H9 (cell line): ENCODE measurements at regions not wholly inside any gene's neighbourhood (a gene's known extent, or its start where the extent isn't known, plus 50 kb on each side); places are given as distances from the start of the nearest gene placed in this dataset.

Experiments used
- DNase-seq: peaks from one replicate; pipeline ENCODE4 v3.0.0-alpha.2; 2017
- H2AFZ ChIP-seq: one replicate; pipeline ENCODE4 v1.6.1; 2013; ENCODE audit warnings: mild to moderate bottlenecking, low read length, control low read depth, moderate library complexity
- H2AK5ac ChIP-seq: 2 replicates; pipeline ENCODE4 v1.6.1; 2013; ENCODE audit warnings: low read length, control low read depth, mixed read lengths; ENCODE audit not compliant: insufficient read length
- H2BK120ac ChIP-seq: one replicate; pipeline ENCODE4 v1.6.1; 2013; ENCODE audit warnings: low read depth, mild to moderate bottlenecking, low read length, control low read depth, inconsistent platforms; ENCODE audit not compliant: poor library complexity, severe bottlenecking
- H2BK12ac ChIP-seq: 2 replicates; pipeline ENCODE4 v1.6.1; 2013; ENCODE audit warnings: low read length, control low read depth, mixed read lengths, low read depth; ENCODE audit not compliant: insufficient read length
- H2BK15ac ChIP-seq: 2 replicates; pipeline ENCODE4 v1.6.1; 2013; ENCODE audit warnings: low read depth, low read length, control low read depth
- H2BK20ac ChIP-seq: one replicate; pipeline ENCODE4 v1.6.1; 2013; ENCODE audit warnings: low read depth, mild to moderate bottlenecking, low read length, control low read depth, inconsistent platforms; ENCODE audit not compliant: poor library complexity, severe bottlenecking
- H2BK5ac ChIP-seq: 2 replicates; pipeline ENCODE4 v1.6.1; 2013; ENCODE audit warnings: low read length, control low read depth, mixed read lengths; ENCODE audit not compliant: insufficient read length
- H3K14ac ChIP-seq: 2 replicates; pipeline ENCODE4 v1.6.1; 2013; ENCODE audit warnings: low read length, control low read depth; ENCODE audit not compliant: insufficient read depth
- H3K18ac ChIP-seq: 2 replicates; pipeline ENCODE4 v1.6.1; 2013; ENCODE audit warnings: low read depth, mild to moderate bottlenecking, mixed read lengths, low read length, control low read depth; ENCODE audit not compliant: insufficient read length
- H3K23ac ChIP-seq: 2 replicates; pipeline ENCODE4 v1.6.1; 2013; ENCODE audit warnings: low read length, control low read depth, mixed read lengths, low read depth; ENCODE audit not compliant: insufficient read length
- H3K23me2 ChIP-seq: 2 replicates; pipeline ENCODE4 v1.6.1; 2013; ENCODE audit warnings: low read depth, mild to moderate bottlenecking, mixed read lengths, low read length, control low read depth; ENCODE audit not compliant: insufficient read length, poor library complexity, severe bottlenecking
- H3K27ac ChIP-seq: 2 replicates; pipeline ENCODE4 v1.5.1; 2013; ENCODE audit warnings: low read length, control low read depth, mixed read lengths, low read depth; ENCODE audit not compliant: insufficient read length
- H3K27me3 ChIP-seq: 2 replicates; pipeline ENCODE4 v1.6.1; 2013; ENCODE audit warnings: low read length, control low read depth, inconsistent platforms; ENCODE audit not compliant: insufficient read depth
- H3K4ac ChIP-seq: 2 replicates; pipeline ENCODE4 v1.6.1; 2013; ENCODE audit warnings: low read depth, mild to moderate bottlenecking, control low read depth, inconsistent platforms, low read length, moderate library complexity
- H3K4me1 ChIP-seq: 2 replicates; pipeline ENCODE4 v1.6.1; 2013; ENCODE audit warnings: low read length, control low read depth, inconsistent platforms; ENCODE audit not compliant: insufficient read depth
- H3K4me2 ChIP-seq: 2 replicates; pipeline ENCODE4 v1.6.1; 2013; ENCODE audit warnings: low read length, control low read depth, mixed read lengths; ENCODE audit not compliant: insufficient read length, insufficient read depth
- H3K56ac ChIP-seq: 2 replicates; pipeline ENCODE4 v1.6.1; 2013; ENCODE audit warnings: low read depth, mild to moderate bottlenecking, mixed read lengths, low read length, control low read depth; ENCODE audit not compliant: insufficient read length
- H3K79me1 ChIP-seq: 2 replicates; pipeline ENCODE4 v1.6.1; 2013; ENCODE audit warnings: low read depth, mild to moderate bottlenecking, moderate library complexity, low read length, control low read depth, inconsistent platforms; ENCODE audit not compliant: insufficient read depth, poor library complexity, severe bottlenecking
- H3K79me2 ChIP-seq: 2 replicates; pipeline ENCODE4 v1.6.1; 2013; ENCODE audit warnings: low read length, control low read depth, inconsistent platforms; ENCODE audit not compliant: insufficient read depth
- H3K9ac ChIP-seq: 2 replicates; pipeline ENCODE4 v1.6.1; 2013; ENCODE audit warnings: low read length, control low read depth, mixed read lengths; ENCODE audit not compliant: insufficient read length; ENCODE audit errors: extremely low read depth
- H3K9me3 ChIP-seq: one replicate; pipeline ENCODE4 v1.6.1; 2013; ENCODE audit warnings: low read depth, low read length, inconsistent platforms; ENCODE audit not compliant: control insufficient read depth
- H3T11ph ChIP-seq: one replicate; pipeline ENCODE4 v1.6.1; 2013; ENCODE audit warnings: mild to moderate bottlenecking, low read length, control low read depth, inconsistent platforms
- H4K20me1 ChIP-seq: one replicate; pipeline ENCODE4 v1.6.1; 2013; ENCODE audit not compliant: control insufficient read depth, insufficient read length, insufficient read depth
- H4K5ac ChIP-seq: 2 replicates; pipeline ENCODE4 v1.6.1; 2013; ENCODE audit warnings: low read depth, mild to moderate bottlenecking, mixed read lengths, low read length, control low read depth; ENCODE audit not compliant: insufficient read length
- H4K8ac ChIP-seq: replicated peaks from 2 replicates; pipeline ENCODE4 v1.6.1; 2013; ENCODE audit warnings: low read length, control low read depth, mixed read lengths, low read depth; ENCODE audit not compliant: insufficient read length
- H4K91ac ChIP-seq: 2 replicates; pipeline ENCODE4 v1.6.1; 2013; ENCODE audit warnings: low read depth, mild to moderate bottlenecking, moderate library complexity, mixed read lengths, low read length, control low read depth; ENCODE audit not compliant: insufficient read length
- H3K27ac Mint-ChIP-seq, 3 experiments: 2 replicates in 2 of 3; 3 replicates in 1 of 3; pipeline ENCODE4 v1.8.0; 2020 to 2021; ENCODE audit warnings: mixed read lengths in 3 of 3, mild to moderate bottlenecking in 1 of 3, moderate library complexity in 1 of 3
- H3K27me3 Mint-ChIP-seq: 2 replicates; pipeline ENCODE4 v1.8.0; 2021; ENCODE audit warnings: low read depth, mild to moderate bottlenecking, moderate library complexity, mixed read lengths
- H3K36me3 Mint-ChIP-seq, 3 experiments: 2 replicates in 2 of 3; 3 replicates in 1 of 3; pipeline ENCODE4 v1.8.0; 2020 to 2021; ENCODE audit warnings: low read depth in 3 of 3, mixed read lengths in 3 of 3; ENCODE audit not compliant: insufficient read depth in 1 of 3
- H3K4me1 Mint-ChIP-seq, 2 experiments: 2 replicates each; pipeline ENCODE4 v1.8.0; 2020; ENCODE audit warnings: mixed read lengths in 2 of 2
- H3K4me3 Mint-ChIP-seq, 2 experiments: 2 replicates in 1 of 2; 3 replicates in 1 of 2; pipeline ENCODE4 v1.8.0; 2020 to 2021; ENCODE audit warnings: mild to moderate bottlenecking in 2 of 2, mixed read lengths in 2 of 2, moderate library complexity in 1 of 2
- H3K9me3 Mint-ChIP-seq, 2 experiments: 2 replicates in 1 of 2; 3 replicates in 1 of 2; pipeline ENCODE4 v1.8.0; 2020; ENCODE audit warnings: mild to moderate bottlenecking in 2 of 2, mixed read lengths in 2 of 2, moderate library complexity in 1 of 2
- CTCF ChIP-seq: fragments of 200-600 bp; sonication (generic); conservative IDR thresholded peaks from 3 replicates; pipeline ENCODE4 v1.8.0; 2021; ENCODE audit warnings: antibody characterized with exemption, mild to moderate bottlenecking
- WGBS: extraction: QIAGEN DNeasy Blood & Tissue Kit; methylation state at CpG from one replicate; pipeline ENCODE4 v1.1.7; 2013; ENCODE audit warnings: missing lambda C conversion rate, low lambda C conversion rate, mixed read lengths; ENCODE audit not compliant: insufficient read length; ENCODE audit errors: extremely low coverage; 5-methylcytosine and 5-hydroxymethylcytosine counted together

GRCh38 chr18:76018210-76018609, 476.8 kb downstream of the ZNF516 start:
- H3K27me3 Mint-ChIP-seq: no peaks in the 10 kb centered on the region
- H3K36me3 Mint-ChIP-seq: peaks cover 0 to 2% (median 0%) of the 10 kb centered on the region in 3 experiments; a peak in 2 of 7 replicates
- Histone ChIP-seq H4K20me1 (no peaks in the 10 kb centered on the region), H3K23ac (no peak overlapping the region), H4K8ac (no peak overlapping the region), H3K56ac (no peak overlapping the region), H3K27me3 (no peaks in the 10 kb centered on the region; the same call in 1 of the 2 replicates), H4K5ac (no peak overlapping the region), H3K14ac (no peak overlapping the region), H3K4ac (no peak overlapping the region), H2BK12ac (no peak overlapping the region), H2BK120ac (no peak overlapping the region), H3K23me2 (no peaks in the 10 kb centered on the region), H2BK5ac (no peak overlapping the region), H3K9me3 (no peaks in the 10 kb centered on the region), H2AFZ (no peak overlapping the region), H3K4me2 (no peak overlapping the region), H3K79me2 (no peaks in the 10 kb centered on the region), H2BK15ac (no peak overlapping the region), H3K4me1 (no peaks in the 10 kb centered on the region), H4K91ac (no peak overlapping the region), H2BK20ac (no peak overlapping the region), H2AK5ac (no peak overlapping the region), H3K27ac (no peak overlapping the region), H3K79me1 (no peaks in the 10 kb centered on the region), H3T11ph (no peak overlapping the region), H3K9ac (no peak overlapping the region), H3K18ac (no peak overlapping the region)
- H3K27ac Mint-ChIP-seq: no peak overlapping the region
- TF ChIP-seq CTCF: no peak
- H3K9me3 Mint-ChIP-seq: peaks cover 0 to 6% of the 10 kb centered on the region in 2 experiments; a peak in 3 of 5 replicates
- DNase-seq: no peak
- H3K4me3 Mint-ChIP-seq: no peak overlapping the region
- WGBS: no CpG with 5 or more reads among the region's 3 CpGs
- no peaks in the 10 kb centered on the region; a peak in 1 of 4 replicates for H3K4me1 Mint-ChIP-seq
